ENCODE measurements at regions not wholly inside any gene's neighbourhood (a gene's known extent, or its start where the extent isn't known, plus 50 kb on each side); places are given as distances from the start of the nearest gene placed in this dataset.

- Histone ChIP-seq H3K27me3 (ENCODE audit: control insufficient read depth in 3 of 3, insufficient read depth in 3 of 3, low read length in 2 of 3) (peaks cover 0 to 26% (median 10%) of the 10 kb centered on the region in 3 donors), H3K9ac (ENCODE audit: insufficient read depth in 1 of 2, low read length in 2 of 2) (no peak overlapping the region), H3K4me3 (no peak overlapping the region), H3K4me1 (ENCODE audit: control insufficient read depth in 5 of 5, insufficient read depth in 5 of 5, low read length in 5 of 5) (no peaks in the 10 kb centered on the region), H3K27ac (ENCODE audit: low read depth in 1 of 2, low read length in 1 of 2) (no peak overlapping the region), H3K36me3 (ENCODE audit: control insufficient read depth in 4 of 4, insufficient read depth in 4 of 4, low read length in 4 of 4) (no peaks in the 10 kb centered on the region), H3K9me3 (ENCODE audit: control insufficient read depth in 4 of 4, insufficient read depth in 3 of 4, low read length in 3 of 4) (peaks cover 0 to 9% (median 0%) of the 10 kb centered on the region in 4 donors)
- DNase-seq: no peak
- 35 to 36% methylated on average over 18 of the region's 18 CpGs for WGBS, 2 donors
- no peak for ATAC-seq (ENCODE audit: insufficient read depth, low FRiP score)
- TF ChIP-seq, protein P1, sequence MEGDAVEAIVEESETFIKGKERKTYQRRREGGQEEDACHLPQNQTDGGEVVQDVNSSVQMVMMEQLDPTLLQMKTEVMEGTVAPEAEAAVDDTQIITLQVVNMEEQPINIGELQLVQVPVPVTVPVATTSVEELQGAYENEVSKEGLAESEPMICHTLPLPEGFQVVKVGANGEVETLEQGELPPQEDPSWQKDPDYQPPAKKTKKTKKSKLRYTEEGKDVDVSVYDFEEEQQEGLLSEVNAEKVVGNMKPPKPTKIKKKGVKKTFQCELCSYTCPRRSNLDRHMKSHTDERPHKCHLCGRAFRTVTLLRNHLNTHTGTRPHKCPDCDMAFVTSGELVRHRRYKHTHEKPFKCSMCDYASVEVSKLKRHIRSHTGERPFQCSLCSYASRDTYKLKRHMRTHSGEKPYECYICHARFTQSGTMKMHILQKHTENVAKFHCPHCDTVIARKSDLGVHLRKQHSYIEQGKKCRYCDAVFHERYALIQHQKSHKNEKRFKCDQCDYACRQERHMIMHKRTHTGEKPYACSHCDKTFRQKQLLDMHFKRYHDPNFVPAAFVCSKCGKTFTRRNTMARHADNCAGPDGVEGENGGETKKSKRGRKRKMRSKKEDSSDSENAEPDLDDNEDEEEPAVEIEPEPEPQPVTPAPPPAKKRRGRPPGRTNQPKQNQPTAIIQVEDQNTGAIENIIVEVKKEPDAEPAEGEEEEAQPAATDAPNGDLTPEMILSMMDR (IDR thresholded peaks at IDR 0.05; ENCODE audit: control extremely low read depth, extremely low read depth): no peak
Measured at GRCh38 chr22:27086080-27087044, 429.0 kb downstream of the MIAT start.

- ATAC-seq (ENCODE audit: insufficient read depth, low FRiP score): no peak
Measured at GRCh38 chr22:27087051-27087450, 429.7 kb downstream of the MIAT start.

DNA sequence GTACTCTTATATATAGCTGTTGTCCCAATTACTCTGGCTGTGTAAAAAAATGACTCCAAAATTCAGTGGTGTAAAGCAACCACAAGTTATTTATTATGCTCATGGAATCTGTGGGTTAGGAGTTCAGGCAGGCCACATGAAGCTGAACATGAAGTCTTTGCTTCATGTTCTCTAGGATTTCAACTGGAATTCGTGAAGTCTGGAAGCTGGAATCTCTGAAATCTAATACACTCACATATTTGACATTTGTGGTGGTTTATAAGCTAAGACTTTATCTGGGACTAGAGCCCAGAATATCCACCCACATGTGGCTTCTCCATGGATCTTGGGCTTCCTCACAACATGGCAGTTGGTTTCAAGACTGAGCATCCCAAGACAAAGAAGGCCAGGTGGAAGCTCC, 430.6 kb downstream of the MIAT start:
- no peak for ATAC-seq (ENCODE audit: insufficient read depth, low FRiP score)
- H3K27ac ChIP-seq (ENCODE audit: low read depth in 1 of 2, low read length in 1 of 2): no peak overlapping the region
- H3K9me3 ChIP-seq (ENCODE audit: control insufficient read depth in 4 of 4, insufficient read depth in 3 of 4, low read length in 3 of 4): peaks cover 0 to 14% (median 0%) of the 10 kb centered on the region in 4 donors
- H3K4me3 ChIP-seq: no peak overlapping the region
- no peaks in the 10 kb centered on the region for H3K4me1 ChIP-seq (ENCODE audit: control insufficient read depth in 5 of 5, insufficient read depth in 5 of 5, low read length in 5 of 5)
- peaks cover 0 to 22% (median 6%) of the 10 kb centered on the region in 3 donors for H3K27me3 ChIP-seq (ENCODE audit: control insufficient read depth in 3 of 3, insufficient read depth in 3 of 3, low read length in 2 of 3)
- 0 to 64% methylated on average over 1 of the region's 1 CpG for WGBS, 2 donors
- DNase-seq: no peak
- TF ChIP-seq, protein P1 (IDR thresholded peaks at IDR 0.05; ENCODE audit: control extremely low read depth, extremely low read depth): no peak
- no peak overlapping the region for H3K9ac ChIP-seq (ENCODE audit: insufficient read depth in 1 of 2, low read length in 2 of 2)
- no peaks in the 10 kb centered on the region for H3K36me3 ChIP-seq (ENCODE audit: control insufficient read depth in 4 of 4, insufficient read depth in 4 of 4, low read length in 4 of 4)

More at GRCh38 chr22:27087051-27087450, 429.7 kb downstream of the MIAT start:
- Histone ChIP-seq H3K9ac (ENCODE audit: insufficient read depth in 1 of 2, low read length in 2 of 2) (no peak overlapping the region), H3K4me1 (ENCODE audit: control insufficient read depth in 5 of 5, insufficient read depth in 5 of 5, low read length in 5 of 5) (no peaks in the 10 kb centered on the region), H3K9me3 (ENCODE audit: control insufficient read depth in 4 of 4, insufficient read depth in 3 of 4, low read length in 3 of 4) (peaks cover 0 to 9% (median 0%) of the 10 kb centered on the region in 4 donors), H3K27ac (ENCODE audit: low read depth in 1 of 2, low read length in 1 of 2) (no peak overlapping the region), H3K36me3 (ENCODE audit: control insufficient read depth in 4 of 4, insufficient read depth in 4 of 4, low read length in 4 of 4) (no peaks in the 10 kb centered on the region), H3K27me3 (ENCODE audit: control insufficient read depth in 3 of 3, insufficient read depth in 3 of 3, low read length in 2 of 3) (peaks cover 0 to 26% (median 10%) of the 10 kb centered on the region in 3 donors), H3K4me3 (no peak overlapping the region)
- whole genome bisulfite sequencing, 2 donors: 69 to 81% methylated on average over 4 of the region's 4 CpGs
- TF ChIP-seq, protein P1 (IDR thresholded peaks at IDR 0.05; ENCODE audit: control extremely low read depth, extremely low read depth): no peak
- DNase-seq: no peak

All from lung (tissue), 11 donors.